Upper lobe of left lung (tissue), 4 donors: ENCODE measurements at regions not wholly inside any gene's neighbourhood (a gene's known extent, or its start where the extent isn't known, plus 50 kb on each side); places are given as distances from the start of the nearest gene placed in this dataset.

Experiments used
- CTCF ChIP-seq, 6 experiments: fragments of 450-650 bp in 4 of 6; fragments of 200-600 bp in 2 of 6; sonication (generic) in 2 of 6; IDR thresholded peaks; one replicate each; pipeline ENCODE4 v1.5.1; 2016 to 2019; ENCODE audit warnings: antibody characterized with exemption in 6 of 6
- EP300 ChIP-seq, 4 donors: sonication (generic); formaldehyde crosslinking; IDR thresholded peaks; one replicate each; pipeline ENCODE4 v1.5.1; 2017; ENCODE audit warnings: antibody characterized with exemption in 4 of 4, control low read depth in 2 of 4
- POLR2A ChIP-seq, 4 donors: fragments of 450-650 bp; IDR thresholded peaks; one replicate each; pipeline ENCODE4 v1.5.1; 2016 to 2017; ENCODE audit warnings: antibody characterized with exemption in 4 of 4, mild to moderate bottlenecking in 2 of 4
- POLR2AphosphoS5 ChIP-seq, 2 donors: sonication (generic); formaldehyde crosslinking; IDR thresholded peaks; one replicate each; pipeline ENCODE4 v1.5.1; 2017; ENCODE audit warnings: antibody characterized with exemption in 2 of 2

GRCh38 chr7:34445653-34446052, 212.4 kb upstream of the NPSR1 start:
- TF ChIP-seq CTCF (IDR thresholded peaks at IDR 0.05) (no peak), EP300 (IDR thresholded peaks at IDR 0.05) (no peak), POLR2AphosphoS5 (IDR thresholded peaks at IDR 0.05) (no peak), POLR2A (IDR thresholded peaks at IDR 0.05) (no peak)
